ENCODE measurements at regions not wholly inside any gene's neighbourhood (a gene's known extent, or its start where the extent isn't known, plus 50 kb on each side); places are given as distances from the start of the nearest gene placed in this dataset.

- TF ChIP-seq, protein P1, sequence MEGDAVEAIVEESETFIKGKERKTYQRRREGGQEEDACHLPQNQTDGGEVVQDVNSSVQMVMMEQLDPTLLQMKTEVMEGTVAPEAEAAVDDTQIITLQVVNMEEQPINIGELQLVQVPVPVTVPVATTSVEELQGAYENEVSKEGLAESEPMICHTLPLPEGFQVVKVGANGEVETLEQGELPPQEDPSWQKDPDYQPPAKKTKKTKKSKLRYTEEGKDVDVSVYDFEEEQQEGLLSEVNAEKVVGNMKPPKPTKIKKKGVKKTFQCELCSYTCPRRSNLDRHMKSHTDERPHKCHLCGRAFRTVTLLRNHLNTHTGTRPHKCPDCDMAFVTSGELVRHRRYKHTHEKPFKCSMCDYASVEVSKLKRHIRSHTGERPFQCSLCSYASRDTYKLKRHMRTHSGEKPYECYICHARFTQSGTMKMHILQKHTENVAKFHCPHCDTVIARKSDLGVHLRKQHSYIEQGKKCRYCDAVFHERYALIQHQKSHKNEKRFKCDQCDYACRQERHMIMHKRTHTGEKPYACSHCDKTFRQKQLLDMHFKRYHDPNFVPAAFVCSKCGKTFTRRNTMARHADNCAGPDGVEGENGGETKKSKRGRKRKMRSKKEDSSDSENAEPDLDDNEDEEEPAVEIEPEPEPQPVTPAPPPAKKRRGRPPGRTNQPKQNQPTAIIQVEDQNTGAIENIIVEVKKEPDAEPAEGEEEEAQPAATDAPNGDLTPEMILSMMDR (IDR thresholded peaks at IDR 0.05 in 8 of 11, conservative IDR thresholded peaks at IDR 0.05 in 3 of 11) = no peak
- no peak for TF ChIP-seq POLR2A (IDR thresholded peaks at IDR 0.05)
Measured at GRCh38 chr22:48957311-48957986, 870.2 kb downstream of the BRD1 start.

All from spleen (tissue), 7 donors.